H1 (cell line): ENCODE measurements at regions not wholly inside any gene's neighbourhood (a gene's known extent, or its start where the extent isn't known, plus 50 kb on each side); places are given as distances from the start of the nearest gene placed in this dataset.

ENCODE experiments used
- CTCF ChIA-PET: fragments of 300-600 bp; sonication (Branson Sonifier 250); formaldehyde crosslinking; loops from one replicate; lab custom pipeline; 2021; ENCODE audit not compliant: partially characterized antibody; lab: Charles Lee
- POLR2A ChIA-PET: fragments of 300-600 bp; sonication (Branson Sonifier 250); formaldehyde crosslinking; loops from one replicate; lab custom pipeline; 2021; ENCODE audit warnings: inconsistent platforms; ENCODE audit not compliant: partially characterized antibody; lab: Charles Lee
- DNase-seq, 2 experiments: peaks; one replicate each; pipeline versions ENCODE4 v3.0.0 to v3.0.0-alpha.2; 2010 to 2022; ENCODE audit warnings: low spot score in 2 of 2, low read depth in 1 of 2, mixed read lengths in 1 of 2
- FAIRE-seq: peaks from 2 replicates; lab custom pipeline; 2011; peaks lifted over from hg19 to GRCh38; lab: Jason Lieb, UNC
- H2AFZ ChIP-seq: 2 replicates; pipeline ENCODE4 v1.8.1; 2012; ENCODE audit warnings: low read length, inconsistent platforms
- H2AK5ac ChIP-seq: 2 replicates; pipeline ENCODE4 v1.6.1; 2013; ENCODE audit warnings: low read depth, low read length
- H2BK120ac ChIP-seq: replicated peaks from 2 replicates; pipeline ENCODE3; 2013; ENCODE audit warnings: low read depth, low read length, inconsistent platforms
- H2BK12ac ChIP-seq: 2 replicates; pipeline ENCODE4 v1.6.1; 2013; ENCODE audit warnings: low read depth, low read length
- H2BK15ac ChIP-seq: 2 replicates; pipeline ENCODE4 v1.6.1; 2013; ENCODE audit warnings: low read length
- H2BK20ac ChIP-seq: 2 replicates; pipeline ENCODE4 v1.6.1; 2013; ENCODE audit warnings: low read length
- H2BK5ac ChIP-seq: 2 replicates; pipeline ENCODE4 v1.6.1; 2013; ENCODE audit warnings: low read depth, low read length
- H3K14ac ChIP-seq: 2 replicates; pipeline ENCODE4 v1.6.1; 2013; ENCODE audit warnings: inconsistent platforms; ENCODE audit not compliant: insufficient read length
- H3K18ac ChIP-seq: 2 replicates; pipeline ENCODE4 v1.6.1; 2013; ENCODE audit warnings: low read length; ENCODE audit errors: extremely low read depth
- H3K23ac ChIP-seq: 2 replicates; pipeline ENCODE4 v1.6.1; 2013; ENCODE audit warnings: inconsistent platforms; ENCODE audit not compliant: insufficient read length
- H3K23me2 ChIP-seq: 2 replicates; pipeline ENCODE4 v1.6.1; 2013; ENCODE audit warnings: low read depth, low read length
- H3K27ac ChIP-seq: 2 replicates; pipeline ENCODE4 v1.6.1; 2011; ENCODE audit warnings: low read depth, low read length, inconsistent platforms
- H3K27me3 ChIP-seq, 4 experiments: replicated peaks in 1 of 4; 1 replicate in 1 of 4; 2 replicates in 3 of 4; pipeline versions ENCODE4 v1.6.1 to v1.8.1; 2011 to 2013; ENCODE audit warnings: low read length in 3 of 4, mild to moderate bottlenecking in 3 of 4, inconsistent platforms in 2 of 4, mixed read lengths in 2 of 4, moderate library complexity in 1 of 4; ENCODE audit not compliant: control insufficient read depth in 3 of 4, insufficient read depth in 3 of 4; ENCODE audit errors: extremely low read depth in 1 of 4
- H3K36me3 ChIP-seq, 4 experiments: 2 replicates each; pipeline versions ENCODE4 v1.6.1 to v1.8.1; 2011 to 2013; ENCODE audit warnings: mild to moderate bottlenecking in 4 of 4, low read length in 3 of 4, moderate library complexity in 2 of 4, control low read depth in 1 of 4, inconsistent platforms in 1 of 4; ENCODE audit not compliant: insufficient read depth in 4 of 4, control insufficient read depth in 2 of 4
- H3K4ac ChIP-seq: replicated peaks from 2 replicates; pipeline ENCODE3; 2013; ENCODE audit warnings: low read length, low read depth, mixed read lengths, inconsistent platforms; ENCODE audit not compliant: insufficient read length
- H3K4me1 ChIP-seq, 4 experiments: replicated peaks in 1 of 4; 1 replicate in 1 of 4; 2 replicates in 3 of 4; pipeline versions ENCODE4 v1.6.1 to v1.8.1; 2011 to 2013; ENCODE audit warnings: low read length in 3 of 4, inconsistent platforms in 2 of 4, mixed read lengths in 1 of 4; ENCODE audit not compliant: insufficient read depth in 4 of 4, control insufficient read depth in 3 of 4
- H3K4me2 ChIP-seq, 2 experiments: 2 replicates each; pipeline versions ENCODE4 v1.6.1 to v1.8.1; 2011 to 2013; ENCODE audit warnings: low read depth in 2 of 2, low read length in 2 of 2, control low read depth in 1 of 2, inconsistent platforms in 1 of 2, mild to moderate bottlenecking in 1 of 2; ENCODE audit not compliant: insufficient read depth in 1 of 2
- H3K4me3 ChIP-seq, 4 experiments: fragments of 200-600, 300-600 bp in 1 of 4; sonication (generic), shearing (Covaris generic), sonication (Bioruptor Twin) in 1 of 4; 2 replicates each; pipeline versions ENCODE4 v1.5.1 to v1.8.1; 2011 to 2016; ENCODE audit warnings: low read length in 4 of 4, low read depth in 3 of 4, control low read depth in 2 of 4, inconsistent platforms in 2 of 4, mild to moderate bottlenecking in 2 of 4, mixed read lengths in 1 of 4, moderate library complexity in 1 of 4; ENCODE audit not compliant: insufficient read depth in 2 of 4; ENCODE audit errors: extremely low read depth in 1 of 4
- H3K56ac ChIP-seq: replicated peaks from 2 replicates; pipeline ENCODE3; 2013; ENCODE audit warnings: low read depth, mild to moderate bottlenecking, mixed read lengths, low read length, inconsistent platforms; ENCODE audit not compliant: insufficient read length
- H3K79me1 ChIP-seq: 2 replicates; pipeline ENCODE4 v1.6.1; 2013; ENCODE audit warnings: low read depth, low read length, control low read depth
- H3K79me2 ChIP-seq, 2 experiments: 2 replicates each; pipeline versions ENCODE4 v1.6.1 to v1.8.1; 2012 to 2013; ENCODE audit warnings: low read length in 2 of 2, mild to moderate bottlenecking in 2 of 2, inconsistent platforms in 1 of 2; ENCODE audit not compliant: insufficient read depth in 2 of 2, control insufficient read depth in 1 of 2
- H3K9ac ChIP-seq, 4 experiments: replicated peaks in 1 of 4; 1 replicate in 1 of 4; 2 replicates in 3 of 4; pipeline versions ENCODE4 v1.6.1 to v1.8.1; 2011 to 2013; ENCODE audit warnings: low read depth in 3 of 4, low read length in 3 of 4, control low read depth in 2 of 4, mild to moderate bottlenecking in 2 of 4, moderate library complexity in 2 of 4, inconsistent platforms in 1 of 4; ENCODE audit errors: extremely low read depth in 1 of 4
- H3K9me3 ChIP-seq, 2 experiments: 2 replicates each; pipeline versions ENCODE4 v1.6.1 to v1.8.1; 2012 to 2013; ENCODE audit warnings: mild to moderate bottlenecking in 2 of 2, moderate library complexity in 2 of 2, control low read depth in 1 of 2, inconsistent platforms in 1 of 2, low read depth in 1 of 2, low read length in 1 of 2, mixed read lengths in 1 of 2; ENCODE audit not compliant: insufficient read depth in 2 of 2
- H4K20me1 ChIP-seq, 2 experiments: replicated peaks in 1 of 2; 2 replicates each; pipeline versions ENCODE3 to v1.8.1; 2011 to 2013; ENCODE audit warnings: inconsistent platforms in 2 of 2, low read length in 2 of 2, mild to moderate bottlenecking in 1 of 2; ENCODE audit not compliant: insufficient read depth in 2 of 2, control insufficient read depth in 1 of 2
- H4K5ac ChIP-seq: 2 replicates; pipeline ENCODE4 v1.6.1; 2013; ENCODE audit warnings: low read length, low read depth, mixed read lengths, inconsistent platforms; ENCODE audit not compliant: insufficient read length
- H4K8ac ChIP-seq: 2 replicates; pipeline ENCODE4 v1.8.0; 2013; ENCODE audit warnings: mild to moderate bottlenecking, moderate library complexity, low read length, inconsistent platforms; ENCODE audit not compliant: insufficient read depth; ENCODE audit errors: extremely low read depth
- H4K91ac ChIP-seq: replicated peaks from 2 replicates; pipeline ENCODE3; 2013; ENCODE audit warnings: low read length, mixed read lengths, inconsistent platforms; ENCODE audit not compliant: insufficient read length
- ATF2 ChIP-seq: IDR thresholded peaks from 2 replicates; pipeline ENCODE4 v1.6.1; 2012; ENCODE audit warnings: low read length, inconsistent platforms
- JUND ChIP-seq: IDR thresholded peaks from 2 replicates; pipeline ENCODE4 v1.6.1; 2011; ENCODE audit warnings: mild to moderate bottlenecking, improper control_type of control experiment, low read length
- KDM1A ChIP-seq: fragments of 200-600, 300-600 bp; sonication (generic); IDR thresholded peaks from 2 replicates; pipeline ENCODE4 v1.7.1; 2016; ENCODE audit warnings: mild to moderate bottlenecking, low read length, borderline replicate concordance
- KDM4A ChIP-seq: IDR thresholded peaks from one replicate; pipeline ENCODE4 v1.7.1; 2012; ENCODE audit warnings: low read depth, mild to moderate bottlenecking, moderate library complexity, low read length, inconsistent platforms; ENCODE audit not compliant: severe bottlenecking
- NANOG ChIP-seq: IDR thresholded peaks from 2 replicates; pipeline ENCODE4 v1.6.1; 2011; ENCODE audit warnings: low read length, low read depth, mild to moderate bottlenecking, inconsistent platforms; ENCODE audit not compliant: insufficient read depth, poor library complexity, severe bottlenecking
- PHF8 ChIP-seq: fragments of 200-600 bp; sonication (generic); conservative IDR thresholded peaks from 2 replicates; pipeline ENCODE4 v1.7.1; 2012; ENCODE audit warnings: low read depth, mild to moderate bottlenecking, inconsistent platforms, low read length, moderate library complexity
- RFX5 ChIP-seq: IDR thresholded peaks from 2 replicates; pipeline ENCODE4 v1.6.1; 2011; ENCODE audit warnings: low read depth, low read length, improper control_type of control experiment, borderline replicate concordance
- SIN3A ChIP-seq, 2 experiments: IDR thresholded peaks in 1 of 2; conservative IDR thresholded peaks in 1 of 2; 2 replicates each; pipeline ENCODE4 v1.6.1; 2011 to 2012; ENCODE audit warnings: low read length in 2 of 2, improper control_type of control experiment in 1 of 2, low read depth in 1 of 2, mild to moderate bottlenecking in 1 of 2
- SP1 ChIP-seq: IDR thresholded peaks from 2 replicates; pipeline ENCODE4 v1.6.1; 2011; ENCODE audit warnings: low read depth, low read length
- TAF7 ChIP-seq: optimal IDR thresholded peaks from 2 replicates; pipeline ENCODE3; 2011; ENCODE audit warnings: low read depth, mild to moderate bottlenecking, inconsistent platforms, low read length, moderate library complexity, borderline replicate concordance
- YY1 ChIP-seq: IDR thresholded peaks from 2 replicates; pipeline ENCODE4 v1.6.1; 2011; ENCODE audit warnings: low read depth, mild to moderate bottlenecking, low read length
- WGBS, 2 experiments: shearing (Covaris generic) in 1 of 2; methylation state at CpG; one replicate each; pipeline versions ENCODE4 v1.1.6 to v1.1.7; 2013 to 2015; ENCODE audit warnings: low lambda C conversion rate in 2 of 2, mixed read lengths in 2 of 2, inconsistent platforms in 1 of 2, low coverage in 1 of 2, missing lambda C conversion rate in 1 of 2; ENCODE audit not compliant: insufficient replicate concordance in 2 of 2, insufficient coverage in 1 of 2, insufficient read length in 1 of 2; ENCODE audit errors: extremely low coverage in 1 of 2, missing lambda C conversion rate in 1 of 2; 5-methylcytosine and 5-hydroxymethylcytosine counted together

- Histone ChIP-seq H4K8ac (no peak overlapping the region), H3K56ac (no peak overlapping the region), H3K4ac (no peak overlapping the region), H3K9ac (no peak overlapping the region), H3K27me3 (no peaks in the 10 kb centered on the region), H4K20me1 (no peaks in the 10 kb centered on the region), H3K23ac (no peak overlapping the region), H2AK5ac (no peak overlapping the region), H3K9me3 (no peaks in the 10 kb centered on the region), H3K4me2 (no peak overlapping the region), H2BK15ac (no peak overlapping the region), H3K4me3 (no peak overlapping the region), H4K91ac (no peak overlapping the region), H2BK120ac (no peak overlapping the region), H3K79me2 (no peaks in the 10 kb centered on the region), H2BK12ac (no peak overlapping the region), H3K14ac (no peak overlapping the region), H3K79me1 (no peaks in the 10 kb centered on the region; the same call in 1 of the 2 replicates), H3K23me2 (no peaks in the 10 kb centered on the region), H3K4me1 (peaks cover 0 to 7% (median 6%) of the 10 kb centered on the region in 4 experiments; a peak in 3 of 7 replicates), H2AFZ (no peak overlapping the region), H2BK20ac (no peak overlapping the region), H2BK5ac (no peak overlapping the region), H4K5ac (no peak overlapping the region), H3K18ac (no peak overlapping the region), H3K27ac (no peak overlapping the region), H3K36me3 (no peaks in the 10 kb centered on the region)
- FAIRE-seq = no peak
- no peak for DNase-seq
- POLR2A ChIA-PET = no interaction called here
- CTCF ChIA-PET = interaction anchor here (0.8 to 1.6 kb wide), 3 partner anchors 312 to 442 kb away, joined by 3 read pairs; no protein-coding TSS in a partner anchor
- WGBS, 2 experiments = 86% methylated on average over 12 of the region's 12 CpGs; no CpG with 5 or more reads in 1 of the 2 experiments
- no peak for TF ChIP-seq JUND
- no peak for TF ChIP-seq TAF7
- no peak for TF ChIP-seq YY1
- no peak for TF ChIP-seq PHF8
- TF ChIP-seq KDM1A = no peak
- TF ChIP-seq NANOG = no peak
- no peak for TF ChIP-seq SIN3A (conservative IDR thresholded peaks at IDR 0.05 in 1 of 2, IDR thresholded peaks at IDR 0.05 in 1 of 2; ENCODE audit: low read depth in 1 of 2, low read length in 2 of 2)
- no peak for TF ChIP-seq KDM4A
- TF ChIP-seq RFX5 = no peak
- TF ChIP-seq ATF2 = no peak
- no peak for TF ChIP-seq SP1
Measured at GRCh38 chr10:78755063-78755701, 313.6 kb upstream of the ZMIZ1 start.
